Progenitor cell of endocrine pancreas (in vitro differentiated cells): ENCODE measurements at regions not wholly inside any gene's neighbourhood (a gene's known extent, or its start where the extent isn't known, plus 50 kb on each side); places are given as distances from the start of the nearest gene placed in this dataset.

ENCODE experiments used
- DNase-seq: peaks from one replicate; pipeline ENCODE4 v3.0.0; 2021; ENCODE audit warnings: low spot score; ENCODE audit not compliant: unreplicated experiment
- H3K27ac Mint-ChIP-seq: 2 replicates; pipeline ENCODE4 v1.8.0; 2021; ENCODE audit warnings: mild to moderate bottlenecking, moderate library complexity, mixed read lengths
- H3K27me3 Mint-ChIP-seq: 2 replicates; pipeline ENCODE4 v1.8.0; 2021; ENCODE audit warnings: mixed read lengths
- H3K36me3 Mint-ChIP-seq: 2 replicates; pipeline ENCODE4 v1.8.0; 2022; ENCODE audit warnings: mixed read lengths; ENCODE audit not compliant: insufficient read depth
- H3K4me1 Mint-ChIP-seq: 2 replicates; pipeline ENCODE4 v1.8.0; 2021; ENCODE audit warnings: low read depth, mixed read lengths
- H3K4me3 Mint-ChIP-seq: 2 replicates; pipeline ENCODE4 v1.8.0; 2021; ENCODE audit warnings: low read depth, mild to moderate bottlenecking, moderate library complexity, mixed read lengths
- H3K9me3 Mint-ChIP-seq: 2 replicates; pipeline ENCODE4 v1.8.0; 2021; ENCODE audit warnings: low read depth, mixed read lengths
- TF ChIP-seq, protein P1 (sequence below): fragments of 200-600 bp; sonication (generic); IDR thresholded peaks from one replicate; pipeline ENCODE4 v1.5.0; 2021; ENCODE audit warnings: antibody characterized with exemption, mild to moderate bottlenecking; ENCODE audit not compliant: unreplicated experiment

DNA sequence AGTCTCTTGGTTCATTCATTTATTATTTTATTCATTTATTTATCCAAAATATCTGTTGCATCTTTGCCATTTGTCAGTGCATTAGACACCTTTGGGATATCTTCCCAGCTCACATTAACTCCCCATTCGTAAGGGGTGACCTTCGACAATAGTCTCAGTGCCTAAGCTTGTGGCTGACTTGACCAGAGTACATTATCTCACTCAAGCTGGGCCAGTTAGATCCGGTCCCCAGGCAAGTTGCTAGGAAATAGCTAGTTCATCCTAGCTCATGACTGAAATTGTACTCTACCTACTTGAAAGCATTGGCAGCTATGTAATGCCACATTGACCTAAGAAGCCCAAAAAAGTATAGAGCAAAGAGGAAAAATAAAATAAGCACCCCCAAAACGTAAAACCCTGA, 165.3 kb downstream of the FBXO8 start:
- Mint-ChIP-seq H3K27ac (no peak overlapping the region), H3K4me3 (no peak overlapping the region), H3K4me1 (peaks cover 5% of the 10 kb centered on the region), H3K36me3 (no peaks in the 10 kb centered on the region), H3K9me3 (no peaks in the 10 kb centered on the region), H3K27me3 (peaks cover 27% of the 10 kb centered on the region)
- DNase-seq: no peak
- TF ChIP-seq, protein P1, sequence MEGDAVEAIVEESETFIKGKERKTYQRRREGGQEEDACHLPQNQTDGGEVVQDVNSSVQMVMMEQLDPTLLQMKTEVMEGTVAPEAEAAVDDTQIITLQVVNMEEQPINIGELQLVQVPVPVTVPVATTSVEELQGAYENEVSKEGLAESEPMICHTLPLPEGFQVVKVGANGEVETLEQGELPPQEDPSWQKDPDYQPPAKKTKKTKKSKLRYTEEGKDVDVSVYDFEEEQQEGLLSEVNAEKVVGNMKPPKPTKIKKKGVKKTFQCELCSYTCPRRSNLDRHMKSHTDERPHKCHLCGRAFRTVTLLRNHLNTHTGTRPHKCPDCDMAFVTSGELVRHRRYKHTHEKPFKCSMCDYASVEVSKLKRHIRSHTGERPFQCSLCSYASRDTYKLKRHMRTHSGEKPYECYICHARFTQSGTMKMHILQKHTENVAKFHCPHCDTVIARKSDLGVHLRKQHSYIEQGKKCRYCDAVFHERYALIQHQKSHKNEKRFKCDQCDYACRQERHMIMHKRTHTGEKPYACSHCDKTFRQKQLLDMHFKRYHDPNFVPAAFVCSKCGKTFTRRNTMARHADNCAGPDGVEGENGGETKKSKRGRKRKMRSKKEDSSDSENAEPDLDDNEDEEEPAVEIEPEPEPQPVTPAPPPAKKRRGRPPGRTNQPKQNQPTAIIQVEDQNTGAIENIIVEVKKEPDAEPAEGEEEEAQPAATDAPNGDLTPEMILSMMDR: no peak

DNA sequence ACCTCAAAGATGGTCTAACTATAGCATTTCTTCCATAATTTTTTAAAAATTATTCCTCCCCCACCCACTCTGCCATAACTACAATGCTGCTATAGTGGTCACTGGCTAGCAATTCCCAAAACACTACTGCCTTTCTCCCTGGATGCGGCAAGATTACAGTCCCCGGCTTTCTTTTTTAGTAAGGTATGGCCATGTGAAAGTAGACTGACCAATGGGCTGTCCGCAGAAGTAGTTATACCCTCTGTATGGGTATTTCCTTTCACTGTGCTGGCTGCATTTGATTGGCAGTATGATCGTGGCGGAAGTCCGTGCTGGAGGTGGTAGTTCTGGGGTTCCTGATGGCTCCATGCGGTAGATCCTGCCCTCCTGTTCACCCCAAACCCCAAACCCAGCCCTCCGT, 166.0 kb downstream of the FBXO8 start:
- H3K36me3 Mint-ChIP-seq: no peaks in the 10 kb centered on the region
- TF ChIP-seq, protein P1: no peak
- peaks cover 20% of the 10 kb centered on the region for H3K27me3 Mint-ChIP-seq
- H3K4me3 Mint-ChIP-seq: no peak overlapping the region
- no peaks in the 10 kb centered on the region for H3K9me3 Mint-ChIP-seq
- peaks cover 5% of the 10 kb centered on the region for H3K4me1 Mint-ChIP-seq
- H3K27ac Mint-ChIP-seq: no peak overlapping the region
- no peak for DNase-seq

- no peaks in the 10 kb centered on the region for H3K9me3 Mint-ChIP-seq
- H3K27me3 Mint-ChIP-seq: peaks cover 17% of the 10 kb centered on the region
- no peak for DNase-seq
- H3K36me3 Mint-ChIP-seq: no peaks in the 10 kb centered on the region
- H3K4me3 Mint-ChIP-seq: no peak overlapping the region
- H3K27ac Mint-ChIP-seq: no peak overlapping the region
- TF ChIP-seq, protein P1: no peak
- H3K4me1 Mint-ChIP-seq: peaks cover 5% of the 10 kb centered on the region
These were observed 167.4 kb downstream of the FBXO8 start for GRCh38 chr4:174116021-174116420.

GRCh38 chr4:174111422-174111821, 172.0 kb downstream of the FBXO8 start:
- no peaks in the 10 kb centered on the region for H3K4me1 Mint-ChIP-seq
- H3K27me3 Mint-ChIP-seq: peaks cover 10% of the 10 kb centered on the region
- H3K27ac Mint-ChIP-seq: no peak overlapping the region
- H3K36me3 Mint-ChIP-seq: no peaks in the 10 kb centered on the region
- TF ChIP-seq, protein P1: no peak
- no peak overlapping the region for H3K4me3 Mint-ChIP-seq
- H3K9me3 Mint-ChIP-seq: no peaks in the 10 kb centered on the region
- no peak for DNase-seq

DNA sequence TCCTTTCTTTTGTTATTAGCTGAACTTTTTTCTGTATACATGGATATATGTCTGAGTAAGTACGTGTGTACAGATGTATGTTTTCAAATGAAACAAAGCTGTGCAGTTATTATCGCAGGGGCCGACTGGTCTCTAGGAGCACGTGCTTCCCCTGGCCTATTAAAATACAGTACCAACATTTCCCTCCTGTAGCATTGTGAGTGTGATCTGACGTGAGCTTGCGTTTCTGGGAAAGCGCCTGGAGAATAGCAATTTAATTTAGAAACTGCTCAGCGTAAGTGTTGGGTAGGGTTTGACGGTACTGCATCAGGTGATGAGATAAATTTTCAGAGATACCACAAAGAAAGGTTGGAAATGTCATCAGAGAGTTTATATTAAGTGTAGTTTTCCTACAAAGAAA, 173.3 kb downstream of the FBXO8 start:
- H3K36me3 Mint-ChIP-seq: no peaks in the 10 kb centered on the region
- TF ChIP-seq, protein P1: no peak
- H3K27me3 Mint-ChIP-seq: peaks cover 10% of the 10 kb centered on the region
- no peak for DNase-seq
- H3K9me3 Mint-ChIP-seq: no peaks in the 10 kb centered on the region
- no peak overlapping the region for H3K4me3 Mint-ChIP-seq
- H3K27ac Mint-ChIP-seq: no peak overlapping the region
- H3K4me1 Mint-ChIP-seq: no peaks in the 10 kb centered on the region
